IPS-18a (cell line): ENCODE measurements at regions not wholly inside any gene's neighbourhood (a gene's known extent, or its start where the extent isn't known, plus 50 kb on each side); places are given as distances from the start of the nearest gene placed in this dataset.

Experiments used
- H3K27ac ChIP-seq: one replicate; pipeline ENCODE4 v1.5.1; 2013; ENCODE audit warnings: low read length
- H3K27me3 ChIP-seq: one replicate; pipeline ENCODE4 v1.6.1; 2013; ENCODE audit warnings: mild to moderate bottlenecking, low read length; ENCODE audit not compliant: control insufficient read depth, insufficient read depth
- H3K36me3 ChIP-seq: one replicate; pipeline ENCODE4 v1.6.1; 2013; ENCODE audit warnings: low read depth, low read length; ENCODE audit not compliant: control insufficient read depth
- H3K4me1 ChIP-seq: one replicate; pipeline ENCODE4 v1.6.1; 2013; ENCODE audit warnings: low read depth, low read length; ENCODE audit not compliant: control insufficient read depth
- H3K4me3 ChIP-seq: one replicate; pipeline ENCODE4 v1.5.1; 2013; ENCODE audit warnings: low read length
- H3K9ac ChIP-seq: one replicate; pipeline ENCODE4 v1.6.1; 2013; ENCODE audit warnings: mild to moderate bottlenecking, low read length, moderate library complexity
- H3K9me3 ChIP-seq: one replicate; pipeline ENCODE4 v1.6.1; 2013; ENCODE audit warnings: low read depth, low read length; ENCODE audit not compliant: control insufficient read depth

DNA sequence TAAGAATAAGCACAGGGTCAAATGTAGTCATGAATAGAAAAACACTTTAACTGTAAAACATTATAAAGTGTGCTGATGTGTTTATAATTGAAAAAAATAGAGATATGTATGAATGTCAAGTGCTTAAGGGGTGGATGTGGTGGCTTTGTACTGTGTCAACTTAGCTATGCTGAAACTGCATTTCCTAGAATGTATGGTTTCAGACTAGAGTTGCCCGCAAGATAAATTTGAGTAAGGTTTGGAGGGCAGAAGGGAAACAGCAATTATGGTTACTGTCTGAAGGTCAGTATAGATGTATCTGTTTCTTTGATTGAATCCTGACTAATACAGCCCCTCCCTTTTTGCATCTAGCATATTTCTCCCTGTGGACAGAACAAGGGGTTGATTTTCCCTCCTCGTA is 288.1 kb upstream of the MOCS1 start:
- Histone ChIP-seq H3K4me3 (no peak overlapping the region), H3K4me1 (no peaks in the 10 kb centered on the region), H3K36me3 (no peaks in the 10 kb centered on the region), H3K27me3 (no peaks in the 10 kb centered on the region), H3K27ac (no peak overlapping the region), H3K9ac (no peak overlapping the region), H3K9me3 (peaks cover 4% of the 10 kb centered on the region)

DNA sequence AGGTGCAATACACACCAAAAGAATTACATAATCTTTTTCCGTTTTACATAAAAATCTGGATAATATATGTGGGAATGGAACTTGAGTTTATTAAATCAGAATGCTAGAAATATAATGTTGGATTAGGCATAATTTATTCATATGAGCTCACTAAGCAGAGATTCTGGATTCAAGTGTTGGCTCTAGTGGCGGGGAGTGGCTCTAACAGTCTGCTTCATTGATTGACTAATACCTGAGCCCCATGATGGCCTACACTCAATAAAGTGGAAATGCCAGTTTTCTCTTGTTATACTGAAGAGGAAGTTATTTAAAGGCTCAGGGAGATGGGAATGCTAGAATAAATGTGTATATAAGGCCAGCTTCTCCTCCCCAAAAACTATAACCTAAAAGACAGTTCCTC is 285.5 kb upstream of the MOCS1 start:
- Histone ChIP-seq H3K27ac (no peak overlapping the region), H3K27me3 (no peaks in the 10 kb centered on the region), H3K9me3 (peaks cover 4% of the 10 kb centered on the region), H3K9ac (no peak overlapping the region), H3K4me3 (no peak overlapping the region), H3K36me3 (no peaks in the 10 kb centered on the region), H3K4me1 (no peaks in the 10 kb centered on the region)

DNA sequence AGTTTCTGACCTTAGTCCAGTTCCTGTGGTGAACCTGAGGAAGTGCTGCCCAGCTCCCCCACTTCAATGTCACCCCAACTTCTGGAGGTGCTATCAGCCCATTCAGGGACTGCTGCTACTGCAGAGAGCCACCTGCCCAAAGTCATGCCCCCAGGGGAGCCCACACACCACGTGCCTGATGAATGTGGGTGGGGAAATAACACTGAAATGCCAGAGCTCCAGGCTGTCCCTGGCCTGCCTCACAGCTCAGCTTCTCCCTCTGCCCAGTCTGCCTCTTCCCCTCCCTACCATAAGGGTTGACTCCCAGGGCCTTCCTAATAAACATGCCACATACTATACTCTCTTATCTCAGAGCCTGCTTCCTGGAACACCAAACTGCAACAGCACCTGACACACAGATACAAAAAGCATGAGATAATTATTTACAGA is 276.4 kb upstream of the MOCS1 start:
- no peaks in the 10 kb centered on the region for H3K27me3 ChIP-seq
- no peaks in the 10 kb centered on the region for H3K4me1 ChIP-seq
- H3K9me3 ChIP-seq = no peaks in the 10 kb centered on the region
- H3K36me3 ChIP-seq = no peaks in the 10 kb centered on the region
- H3K9ac ChIP-seq = no peak overlapping the region
- H3K4me3 ChIP-seq = no peak overlapping the region
- no peak overlapping the region for H3K27ac ChIP-seq

DNA sequence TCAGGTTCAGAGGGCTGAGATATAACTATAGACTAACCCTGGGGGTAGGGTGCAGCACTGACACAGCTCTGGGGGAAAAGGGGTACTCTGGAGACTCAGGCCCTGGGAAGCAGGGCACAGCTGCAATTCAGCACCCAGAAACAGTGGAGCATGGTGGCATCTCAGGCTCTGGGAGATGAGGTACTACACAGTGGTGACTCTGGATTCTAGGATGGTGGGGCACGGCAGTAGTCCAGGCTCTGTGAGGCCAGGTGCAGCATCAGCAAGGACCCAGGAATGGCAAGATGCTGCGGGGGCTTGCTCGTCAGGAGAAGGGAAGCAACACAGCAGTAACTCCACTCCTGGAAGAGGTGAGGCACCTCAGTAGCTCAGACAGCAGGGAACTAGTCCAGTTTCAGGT is 271.5 kb upstream of the MOCS1 start:
- Histone ChIP-seq H3K27me3 (no peaks in the 10 kb centered on the region), H3K36me3 (no peaks in the 10 kb centered on the region), H3K9me3 (peaks cover 8% of the 10 kb centered on the region), H3K4me1 (no peaks in the 10 kb centered on the region), H3K27ac (no peak overlapping the region), H3K4me3 (no peak overlapping the region), H3K9ac (no peak overlapping the region)

DNA sequence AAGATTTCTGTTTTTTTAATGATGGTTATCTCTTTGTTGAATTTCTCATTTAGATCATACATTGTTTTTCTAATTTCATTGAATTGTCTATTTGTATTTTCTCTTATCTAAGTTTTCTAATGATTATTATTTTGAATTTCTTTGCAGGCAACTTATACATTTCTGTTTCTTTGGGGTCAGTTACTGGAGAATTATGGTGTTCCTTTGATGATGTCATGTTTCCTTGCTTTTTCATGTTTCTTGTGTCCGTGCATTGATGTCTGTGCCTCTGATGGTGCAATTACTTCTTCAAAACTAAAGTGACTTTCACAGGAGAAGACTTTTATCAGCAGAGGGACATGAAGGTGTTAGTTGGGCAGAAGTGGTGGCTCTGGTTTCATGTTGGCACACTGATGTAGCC is 270.7 kb upstream of the MOCS1 start:
- H3K4me1 ChIP-seq = no peaks in the 10 kb centered on the region
- H3K9ac ChIP-seq = no peak overlapping the region
- H3K27ac ChIP-seq = no peak overlapping the region
- no peak overlapping the region for H3K4me3 ChIP-seq
- no peaks in the 10 kb centered on the region for H3K27me3 ChIP-seq
- no peaks in the 10 kb centered on the region for H3K36me3 ChIP-seq
- peaks cover 10% of the 10 kb centered on the region for H3K9me3 ChIP-seq

DNA sequence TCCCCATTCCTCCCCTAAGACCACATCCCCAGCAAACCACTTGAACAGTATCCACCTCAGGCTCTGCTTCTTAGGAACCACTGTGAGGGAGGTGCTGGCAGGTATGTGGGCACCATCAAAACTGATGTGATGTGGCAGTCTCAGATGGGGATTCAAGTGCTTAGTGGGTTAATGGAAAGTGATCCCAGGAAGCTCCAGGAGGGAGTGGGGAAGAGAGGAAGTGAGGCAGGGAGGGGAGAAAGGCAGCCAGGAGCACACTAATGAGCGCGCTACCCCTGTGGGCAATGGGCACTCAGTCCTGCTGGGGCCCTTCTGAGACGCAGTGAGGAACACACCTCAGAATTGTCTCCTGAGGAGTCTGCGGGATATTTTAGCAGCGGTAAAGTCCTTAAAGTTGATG is 263.1 kb upstream of the MOCS1 start:
- H3K36me3 ChIP-seq = no peaks in the 10 kb centered on the region
- no peak overlapping the region for H3K4me3 ChIP-seq
- no peak overlapping the region for H3K9ac ChIP-seq
- H3K27me3 ChIP-seq = no peaks in the 10 kb centered on the region
- no peak overlapping the region for H3K27ac ChIP-seq
- H3K4me1 ChIP-seq = no peaks in the 10 kb centered on the region
- H3K9me3 ChIP-seq = peaks cover 5% of the 10 kb centered on the region

DNA sequence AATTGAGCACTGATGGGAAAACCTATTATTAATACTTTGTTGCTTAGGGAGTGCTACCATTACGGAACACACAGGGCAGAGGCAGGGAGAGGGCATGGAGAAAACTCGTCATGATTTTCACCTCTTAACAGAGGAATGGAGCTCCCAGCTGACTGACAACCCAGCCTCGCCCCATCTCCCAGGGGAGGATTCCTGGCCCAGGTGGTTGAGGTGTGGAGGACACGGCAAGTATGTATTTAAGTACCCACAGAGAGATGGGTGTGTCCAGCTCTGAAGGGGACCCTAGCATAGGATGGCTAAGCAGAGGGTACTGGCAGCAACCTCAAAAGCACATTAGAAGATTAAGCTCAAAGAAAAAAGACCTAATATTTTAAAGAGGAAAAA is 261.9 kb upstream of the MOCS1 start:
- no peak overlapping the region for H3K9ac ChIP-seq
- no peak overlapping the region for H3K27ac ChIP-seq
- no peaks in the 10 kb centered on the region for H3K4me1 ChIP-seq
- H3K9me3 ChIP-seq = peaks cover 5% of the 10 kb centered on the region
- H3K36me3 ChIP-seq = no peaks in the 10 kb centered on the region
- H3K27me3 ChIP-seq = no peaks in the 10 kb centered on the region
- H3K4me3 ChIP-seq = no peak overlapping the region

DNA sequence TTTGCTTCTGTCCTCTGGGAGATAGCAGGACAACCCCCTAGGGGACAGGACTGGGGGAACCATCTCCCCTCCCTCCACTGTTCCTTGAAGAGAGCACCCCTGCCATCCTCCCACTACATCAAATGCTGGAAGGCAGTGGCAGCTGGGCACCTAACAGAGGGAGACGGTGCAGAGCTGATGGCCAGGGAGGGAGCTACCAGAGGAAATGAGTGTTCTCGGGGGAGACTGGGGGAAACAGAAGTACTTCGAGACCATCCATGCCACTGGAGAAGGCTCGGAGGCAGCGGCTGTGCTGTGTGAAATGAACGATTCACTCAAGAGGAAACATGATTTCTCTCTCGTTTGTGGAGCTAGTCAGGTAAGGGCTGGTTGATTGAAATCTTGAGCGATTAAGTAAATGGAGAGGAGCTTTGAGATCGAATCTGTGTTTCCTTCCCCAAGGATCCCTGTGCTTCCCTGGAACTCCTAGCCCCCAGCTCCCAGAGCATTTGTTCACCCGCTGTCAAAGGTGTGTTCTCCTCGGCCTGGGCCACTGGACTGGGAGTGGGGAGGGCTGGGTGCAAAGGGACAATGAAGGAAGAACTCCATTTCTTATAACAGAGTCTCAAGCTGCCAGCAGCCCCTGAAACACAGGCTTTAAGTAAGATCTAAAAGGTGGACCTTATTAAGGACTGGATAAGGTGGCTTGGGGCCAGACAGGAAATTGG is 261.3 kb upstream of the MOCS1 start:
- Histone ChIP-seq H3K9ac (no peak overlapping the region), H3K9me3 (no peaks in the 10 kb centered on the region), H3K4me3 (no peak overlapping the region), H3K36me3 (no peaks in the 10 kb centered on the region), H3K4me1 (no peaks in the 10 kb centered on the region), H3K27me3 (no peaks in the 10 kb centered on the region), H3K27ac (no peak overlapping the region)

DNA sequence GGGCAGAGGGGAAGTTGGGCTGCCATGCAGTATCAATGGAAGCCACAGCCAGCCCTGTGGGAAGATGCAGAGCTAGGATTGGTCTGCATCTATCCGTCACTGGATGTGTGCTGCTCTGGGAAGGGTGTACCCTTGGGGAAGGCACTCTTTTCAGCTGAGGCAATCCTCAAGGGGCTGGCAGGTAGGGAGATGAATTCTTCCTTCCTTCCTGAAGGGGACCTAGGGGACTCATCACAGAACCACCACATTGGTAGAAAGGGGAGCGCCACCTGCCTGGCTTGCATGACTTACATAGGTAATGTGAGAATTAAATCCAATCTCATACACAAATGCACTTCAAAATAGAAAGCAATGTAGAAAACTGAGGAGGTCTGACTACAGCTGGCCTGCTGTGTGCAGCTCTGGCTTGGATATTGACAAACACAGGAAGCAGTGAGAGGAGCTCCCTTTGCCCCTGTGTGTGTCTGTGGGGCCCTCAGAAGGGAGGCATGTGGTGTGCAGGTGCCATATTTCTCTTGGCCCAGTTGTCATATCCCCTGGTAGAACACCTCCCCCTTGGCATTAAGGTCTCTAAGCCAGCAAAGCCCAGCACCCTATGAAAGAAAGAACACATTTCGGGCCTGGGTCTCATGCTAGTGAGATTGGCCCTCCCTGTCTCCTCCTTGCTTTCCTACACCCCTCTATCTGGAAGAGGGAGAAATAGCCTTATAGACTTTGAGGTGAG is 260.3 kb upstream of the MOCS1 start:
- Histone ChIP-seq H3K9ac (no peak overlapping the region), H3K9me3 (no peaks in the 10 kb centered on the region), H3K4me1 (no peaks in the 10 kb centered on the region), H3K27ac (no peak overlapping the region), H3K4me3 (no peak overlapping the region), H3K27me3 (no peaks in the 10 kb centered on the region), H3K36me3 (no peaks in the 10 kb centered on the region)

DNA sequence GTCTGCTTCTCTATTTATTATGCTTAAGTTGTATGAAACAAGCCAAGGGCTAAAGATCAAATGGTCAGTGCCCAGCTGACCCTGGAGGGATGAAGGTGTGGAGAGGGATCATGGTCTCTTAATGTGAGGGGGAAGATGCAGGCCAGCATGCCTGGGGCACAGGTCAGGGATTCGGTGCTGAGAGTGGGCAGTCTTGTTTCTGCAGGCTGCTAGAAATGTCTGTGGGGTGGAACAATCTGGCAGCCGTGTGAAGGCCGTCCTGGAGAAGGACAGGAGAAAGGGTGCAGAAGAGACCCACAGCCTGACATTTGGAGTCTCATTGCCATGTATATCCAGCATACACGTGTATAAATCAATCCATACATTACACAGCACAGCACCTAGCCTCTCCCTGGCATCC is 258.3 kb upstream of the MOCS1 start:
- H3K9ac ChIP-seq = no peak overlapping the region
- H3K9me3 ChIP-seq = no peaks in the 10 kb centered on the region
- H3K4me3 ChIP-seq = no peak overlapping the region
- no peaks in the 10 kb centered on the region for H3K36me3 ChIP-seq
- no peaks in the 10 kb centered on the region for H3K27me3 ChIP-seq
- H3K27ac ChIP-seq = no peak overlapping the region
- H3K4me1 ChIP-seq = no peaks in the 10 kb centered on the region

DNA sequence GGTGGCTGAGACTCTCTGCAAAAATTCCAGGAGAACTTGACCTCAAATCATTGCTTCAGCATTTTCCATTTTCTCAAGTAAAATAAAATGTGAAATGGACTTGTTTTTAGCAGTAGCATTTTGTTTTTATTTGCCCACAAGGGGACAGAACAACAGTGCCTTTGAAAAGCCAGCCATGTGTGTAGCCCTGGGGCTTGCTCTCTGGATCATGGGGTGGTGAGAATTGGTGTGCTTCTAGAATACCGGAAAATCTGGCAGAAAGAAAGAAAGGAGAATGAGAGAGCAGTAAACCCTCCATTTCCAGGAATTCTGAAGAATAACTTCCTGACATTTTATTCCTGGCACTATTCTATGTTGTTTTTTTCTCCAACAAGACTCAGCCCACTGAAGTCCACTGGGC is 254.7 kb upstream of the MOCS1 start:
- no peak overlapping the region for H3K27ac ChIP-seq

DNA sequence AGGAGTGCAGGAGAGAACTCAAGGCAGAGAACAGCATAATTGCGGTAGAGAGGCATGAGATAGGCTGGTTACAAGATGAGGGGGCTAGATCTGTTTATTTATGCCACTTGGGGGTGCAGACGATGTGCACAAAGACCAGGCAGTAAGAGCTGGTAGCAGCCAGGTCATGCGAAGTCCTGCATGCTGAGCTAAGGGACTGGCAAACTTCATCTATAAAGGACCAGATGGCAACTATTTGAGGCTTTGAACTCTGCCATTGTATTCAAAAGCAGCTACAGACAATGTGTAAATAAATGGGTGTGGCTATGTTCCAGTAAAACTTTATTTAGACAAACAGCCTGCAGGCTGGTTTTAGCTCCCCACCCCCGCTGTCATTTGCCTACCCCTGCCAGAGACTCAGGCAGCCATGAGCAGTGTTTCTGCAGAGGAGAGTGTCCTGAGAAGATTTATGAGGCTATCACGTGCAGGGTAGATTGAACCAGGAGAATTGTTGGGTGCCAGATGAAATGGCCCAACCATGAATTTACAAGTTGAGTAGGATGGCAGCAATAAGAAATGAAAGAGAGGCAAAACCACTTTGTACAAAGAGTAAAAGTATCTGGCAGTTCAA is 253.4 kb upstream of the MOCS1 start:
- H3K27me3 ChIP-seq = no peaks in the 10 kb centered on the region

More for the DNA sequence above, 254.7 kb upstream of the MOCS1 start:
- no peaks in the 10 kb centered on the region for H3K27me3 ChIP-seq
- H3K9me3 ChIP-seq = peaks cover 8% of the 10 kb centered on the region
- no peaks in the 10 kb centered on the region for H3K4me1 ChIP-seq
- no peak overlapping the region for H3K4me3 ChIP-seq
- no peak overlapping the region for H3K9ac ChIP-seq
- H3K36me3 ChIP-seq = no peaks in the 10 kb centered on the region

More for the DNA sequence above, 253.4 kb upstream of the MOCS1 start:
- Histone ChIP-seq H3K27ac (no peak overlapping the region), H3K9me3 (peaks cover 18% of the 10 kb centered on the region), H3K9ac (no peak overlapping the region), H3K4me3 (no peak overlapping the region), H3K4me1 (no peaks in the 10 kb centered on the region), H3K36me3 (no peaks in the 10 kb centered on the region)
